CD14-positive monocyte (primary cell): ENCODE measurements at regions not wholly inside any gene's neighbourhood (a gene's known extent, or its start where the extent isn't known, plus 50 kb on each side); places are given as distances from the start of the nearest gene placed in this dataset.

ENCODE experiments used
- DNase-seq, 3 donors: peaks; one replicate each; pipeline ENCODE4 v3.0.0-alpha.2; 2011 to 2022
- H2AFZ ChIP-seq: 2 replicates; pipeline ENCODE4 v1.6.0; 2012; ENCODE audit warnings: mild to moderate bottlenecking, low read depth, low read length, inconsistent platforms; ENCODE audit not compliant: insufficient read depth, poor library complexity, severe bottlenecking
- H3K27ac ChIP-seq, 2 donors: 1 replicate in 1 of 2; 2 replicates in 1 of 2; pipeline ENCODE4 v1.5.1; 2012 to 2013; ENCODE audit warnings: low read length in 2 of 2, control low read depth in 1 of 2, inconsistent platforms in 1 of 2, low read depth in 1 of 2, mild to moderate bottlenecking in 1 of 2
- H3K27me3 ChIP-seq, 2 donors: one replicate each; pipeline versions ENCODE4 v1.6.0 to v1.6.1; 2011 to 2013; ENCODE audit warnings: low read length in 2 of 2; ENCODE audit not compliant: control insufficient read depth in 2 of 2, insufficient read depth in 2 of 2
- H3K36me3 ChIP-seq, 2 donors: replicated peaks in 1 of 2; 1 replicate in 1 of 2; 2 replicates in 1 of 2; pipeline versions ENCODE4 v1.5.1 to v1.6.1; 2012 to 2013; ENCODE audit warnings: low read length in 2 of 2, control low read depth in 1 of 2, inconsistent platforms in 1 of 2, mild to moderate bottlenecking in 1 of 2; ENCODE audit not compliant: insufficient read depth in 2 of 2, control insufficient read depth in 1 of 2
- H3K4me1 ChIP-seq, 2 donors: 1 replicate in 1 of 2; 2 replicates in 1 of 2; pipeline versions ENCODE4 v1.5.1 to v1.6.1; 2012 to 2013; ENCODE audit warnings: low read length in 2 of 2, control low read depth in 1 of 2, inconsistent platforms in 1 of 2, mild to moderate bottlenecking in 1 of 2, moderate library complexity in 1 of 2; ENCODE audit not compliant: insufficient read depth in 2 of 2, control insufficient read depth in 1 of 2
- H3K4me2 ChIP-seq: replicated peaks from 2 replicates; pipeline ENCODE3; 2012; ENCODE audit warnings: low read length, moderate library complexity, mild to moderate bottlenecking; ENCODE audit not compliant: poor library complexity, severe bottlenecking; ENCODE audit errors: extremely low read depth
- H3K4me3 ChIP-seq, 3 experiments: fragments of 200-600 bp in 1 of 3; sonication (generic) in 1 of 3; replicated peaks in 1 of 3; 1 replicate in 2 of 3; 2 replicates in 1 of 3; pipeline ENCODE4 v1.5.1; 2011 to 2013; ENCODE audit warnings: low read length in 3 of 3, mild to moderate bottlenecking in 3 of 3, control low read depth in 2 of 3, low read depth in 2 of 3, inconsistent platforms in 1 of 3, moderate library complexity in 1 of 3
- H3K79me2 ChIP-seq: 2 replicates; pipeline ENCODE4 v1.6.0; 2012; ENCODE audit warnings: mild to moderate bottlenecking, control low read depth, inconsistent platforms, low read length, moderate library complexity; ENCODE audit not compliant: insufficient read depth
- H3K9ac ChIP-seq: 2 replicates; pipeline ENCODE4 v1.6.0; 2017; ENCODE audit warnings: low read length, mild to moderate bottlenecking; ENCODE audit not compliant: insufficient read depth, poor library complexity, severe bottlenecking
- H3K9me3 ChIP-seq, 2 donors: replicated peaks in 1 of 2; 1 replicate in 1 of 2; 2 replicates in 1 of 2; pipeline versions ENCODE4 v1.5.1 to v1.6.1; 2012 to 2013; ENCODE audit warnings: low read length in 2 of 2, control low read depth in 1 of 2; ENCODE audit not compliant: control insufficient read depth in 1 of 2, insufficient read depth in 1 of 2
- H4K20me1 ChIP-seq: 2 replicates; pipeline ENCODE4 v1.6.0; 2012; ENCODE audit warnings: mild to moderate bottlenecking, low read length, control low read depth, moderate library complexity; ENCODE audit not compliant: insufficient read depth
- H3K27ac Mint-ChIP-seq, 7 donors: one replicate each; pipeline ENCODE4 v1.8.0; 2020; ENCODE audit warnings: mild to moderate bottlenecking in 7 of 7, mixed read lengths in 7 of 7, moderate library complexity in 6 of 7, inconsistent platforms in 2 of 7
- H3K27me3 Mint-ChIP-seq, 3 donors: one replicate each; pipeline ENCODE4 v1.8.0; 2021 to 2022; ENCODE audit warnings: low read depth in 3 of 3, mild to moderate bottlenecking in 3 of 3, mixed read lengths in 3 of 3, moderate library complexity in 3 of 3, inconsistent platforms in 1 of 3
- H3K36me3 Mint-ChIP-seq, 2 donors: one replicate each; pipeline ENCODE4 v1.8.0; 2020; ENCODE audit warnings: mixed read lengths in 2 of 2, inconsistent platforms in 1 of 2, mild to moderate bottlenecking in 1 of 2
- H3K4me1 Mint-ChIP-seq: one replicate; pipeline ENCODE4 v1.8.0; 2020; ENCODE audit warnings: mild to moderate bottlenecking, mixed read lengths
- H3K4me3 Mint-ChIP-seq, 2 donors: one replicate each; pipeline ENCODE4 v1.8.0; 2020; ENCODE audit warnings: mild to moderate bottlenecking in 2 of 2, mixed read lengths in 2 of 2, moderate library complexity in 1 of 2
- H3K9me3 Mint-ChIP-seq, 7 donors: one replicate each; pipeline ENCODE4 v1.8.0; 2020 to 2022; ENCODE audit warnings: mixed read lengths in 7 of 7, mild to moderate bottlenecking in 6 of 7, moderate library complexity in 6 of 7, inconsistent platforms in 2 of 7
- WGBS: methylation state at CpG from one replicate; pipeline ENCODE4 v1.1.5; 2013; ENCODE audit warnings: missing lambda C conversion rate; ENCODE audit not compliant: insufficient coverage; 5-methylcytosine and 5-hydroxymethylcytosine counted together
- intact Hi-C, 2 donors: fragments of 100-400 bp; cut with micrococcal nuclease; formaldehyde crosslinking; loops; one replicate each; pipeline versions ENCODE4 v1.15.0 to v1.15.1; 2023
- TF ChIP-seq, protein P1 (sequence below): fragments of 200-600 bp; IDR thresholded peaks from one replicate; pipeline ENCODE4 v1.8.0; 2022; ENCODE audit warnings: antibody characterized with exemption, mild to moderate bottlenecking

- no peaks in the 10 kb centered on the region for H3K4me1 ChIP-seq
- no peaks in the 10 kb centered on the region for H3K36me3 Mint-ChIP-seq
- no peak overlapping the region for H3K27ac Mint-ChIP-seq
- intact Hi-C loops = no loop called here
- H3K9me3 ChIP-seq = no peaks in the 10 kb centered on the region
- no peak overlapping the region for H3K9ac ChIP-seq
- peaks cover 0 to 1% (median 1%) of the 10 kb centered on the region in 3 donors for H3K27me3 Mint-ChIP-seq
- no peaks in the 10 kb centered on the region for H3K27me3 ChIP-seq
- peaks cover 0 to 1% (median 0%) of the 10 kb centered on the region in 7 donors for H3K9me3 Mint-ChIP-seq
- H2AFZ ChIP-seq = no peak overlapping the region
- DNase-seq = no peak
- WGBS = 100% methylated on average over 1 of the region's 4 CpGs
- H3K27ac ChIP-seq = no peak overlapping the region
- H3K36me3 ChIP-seq = no peaks in the 10 kb centered on the region
- H3K4me3 ChIP-seq = no peak overlapping the region
- H4K20me1 ChIP-seq = no peaks in the 10 kb centered on the region
- H3K4me3 Mint-ChIP-seq = no peak overlapping the region
- TF ChIP-seq, protein P1, sequence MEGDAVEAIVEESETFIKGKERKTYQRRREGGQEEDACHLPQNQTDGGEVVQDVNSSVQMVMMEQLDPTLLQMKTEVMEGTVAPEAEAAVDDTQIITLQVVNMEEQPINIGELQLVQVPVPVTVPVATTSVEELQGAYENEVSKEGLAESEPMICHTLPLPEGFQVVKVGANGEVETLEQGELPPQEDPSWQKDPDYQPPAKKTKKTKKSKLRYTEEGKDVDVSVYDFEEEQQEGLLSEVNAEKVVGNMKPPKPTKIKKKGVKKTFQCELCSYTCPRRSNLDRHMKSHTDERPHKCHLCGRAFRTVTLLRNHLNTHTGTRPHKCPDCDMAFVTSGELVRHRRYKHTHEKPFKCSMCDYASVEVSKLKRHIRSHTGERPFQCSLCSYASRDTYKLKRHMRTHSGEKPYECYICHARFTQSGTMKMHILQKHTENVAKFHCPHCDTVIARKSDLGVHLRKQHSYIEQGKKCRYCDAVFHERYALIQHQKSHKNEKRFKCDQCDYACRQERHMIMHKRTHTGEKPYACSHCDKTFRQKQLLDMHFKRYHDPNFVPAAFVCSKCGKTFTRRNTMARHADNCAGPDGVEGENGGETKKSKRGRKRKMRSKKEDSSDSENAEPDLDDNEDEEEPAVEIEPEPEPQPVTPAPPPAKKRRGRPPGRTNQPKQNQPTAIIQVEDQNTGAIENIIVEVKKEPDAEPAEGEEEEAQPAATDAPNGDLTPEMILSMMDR = no peak
- no peaks in the 10 kb centered on the region for H3K79me2 ChIP-seq
- H3K4me2 ChIP-seq = no peak overlapping the region
- no peaks in the 10 kb centered on the region for H3K4me1 Mint-ChIP-seq
Measured at GRCh38 chr7:93725954-93726353, 151.4 kb upstream of the CALCR start.

GRCh38 chr7:93723424-93724124 lies 149.1 kb upstream of the CALCR start:
- H3K9me3 ChIP-seq = no peaks in the 10 kb centered on the region
- no peak overlapping the region for H2AFZ ChIP-seq
- 93% methylated on average over 3 of the region's 3 CpGs for WGBS
- no peak overlapping the region for H3K27ac ChIP-seq
- H3K79me2 ChIP-seq = no peaks in the 10 kb centered on the region
- Mint-ChIP-seq H3K4me1 (no peaks in the 10 kb centered on the region), H3K4me3 (no peak overlapping the region), H3K27ac (no peak overlapping the region), H3K27me3 (peaks cover 0 to 1% (median 0%) of the 10 kb centered on the region in 3 donors), H3K9me3 (no peaks in the 10 kb centered on the region), H3K36me3 (no peaks in the 10 kb centered on the region)
- no peak for DNase-seq
- TF ChIP-seq, protein P1 = no peak
- H3K4me3 ChIP-seq = no peak overlapping the region
- intact Hi-C loops = no loop called here
- no peaks in the 10 kb centered on the region for H3K27me3 ChIP-seq
- no peaks in the 10 kb centered on the region for H4K20me1 ChIP-seq
- no peaks in the 10 kb centered on the region for H3K36me3 ChIP-seq
- no peak overlapping the region for H3K9ac ChIP-seq
- H3K4me2 ChIP-seq = no peak overlapping the region
- H3K4me1 ChIP-seq = no peaks in the 10 kb centered on the region
